ENCODE measurements at regions not wholly inside any gene's neighbourhood (a gene's known extent, or its start where the extent isn't known, plus 50 kb on each side); places are given as distances from the start of the nearest gene placed in this dataset. TPM values are rescaled to one million over a fixed set of nuclear protein-coding genes. Genes with fewer than 3 reads are reported as not detected.

DNA sequence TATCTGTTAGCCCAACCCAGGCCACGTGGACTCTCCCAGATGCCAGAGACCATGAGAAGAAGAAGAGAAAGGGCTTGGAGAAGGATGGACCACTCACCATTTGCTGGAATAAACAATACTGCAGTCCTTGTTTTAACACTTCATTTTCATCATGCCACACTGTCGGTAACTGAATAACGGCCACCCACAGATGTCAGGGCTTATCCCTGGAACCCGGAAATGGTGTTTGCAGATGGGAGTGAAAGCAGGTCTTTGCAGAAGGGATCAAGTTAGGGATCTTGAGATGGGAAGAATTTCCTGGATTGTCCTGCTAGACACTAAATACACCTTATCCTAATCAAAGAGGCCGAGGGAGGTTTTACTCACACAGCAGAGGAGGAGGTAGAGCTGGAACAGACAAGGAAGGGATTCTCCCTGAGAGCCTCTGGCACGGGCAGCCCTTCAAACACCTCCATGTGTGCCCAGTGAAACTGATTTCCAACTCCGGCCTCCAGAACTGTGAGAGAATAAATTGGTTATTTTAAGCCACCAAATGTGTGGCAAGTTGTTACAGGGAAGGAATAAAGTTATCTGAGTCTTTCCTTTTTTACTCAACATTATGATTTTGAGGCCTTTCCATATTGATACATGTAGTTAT is 56.3 kb upstream of the SFMBT2 start:
- H3K27ac ChIP-seq (ENCODE audit: low read depth, low read length, poor library complexity, severe bottlenecking) = no peak overlapping the region
- DNase-seq (ENCODE audit: low spot score) = no peak
- peaks cover 30% of the 10 kb centered on the region for H3K4me1 ChIP-seq (ENCODE audit: insufficient read depth, low read length, poor library complexity, severe bottlenecking)
- no peak overlapping the region for H2AFZ ChIP-seq (ENCODE audit: low read length)
- no peak overlapping the region for H3K4me3 ChIP-seq (ENCODE audit: low read depth, low read length, poor library complexity, severe bottlenecking)
- no peaks in the 10 kb centered on the region for H3K9me3 ChIP-seq (ENCODE audit: low read length)
- POLR2A ChIA-PET = no interaction called here
- H4K20me1 ChIP-seq (ENCODE audit: insufficient read depth, low read length) = no peaks in the 10 kb centered on the region
- no TSS peak for BruUV-seq (replicated peaks)
- TF ChIP-seq CTCF (conservative IDR thresholded peaks at IDR 0.05; ENCODE audit: low read length) = no peak
- TF ChIP-seq EZH2phosphoT487 (IDR thresholded peaks at IDR 0.05; ENCODE audit: borderline replicate concordance, low read depth, low read length) = no peak
- H3K4me2 ChIP-seq (ENCODE audit: low read length) = no peak overlapping the region
- H3K36me3 ChIP-seq (ENCODE audit: insufficient read depth, low read length) = no peaks in the 10 kb centered on the region
- intact Hi-C loops (cut with micrococcal nuclease; ENCODE audit: unreplicated experiment) = no loop called here
- H3K9me2 ChIP-seq (ENCODE audit: insufficient read depth, low read length) = no peaks in the 10 kb centered on the region
- CTCF ChIA-PET (ENCODE audit: unreplicated experiment) = no interaction called here
- peaks cover 9% of the 10 kb centered on the region; the same call in 1 of the 2 replicates for H3K79me2 ChIP-seq (ENCODE audit: insufficient read depth, low read depth, low read length)

DNA sequence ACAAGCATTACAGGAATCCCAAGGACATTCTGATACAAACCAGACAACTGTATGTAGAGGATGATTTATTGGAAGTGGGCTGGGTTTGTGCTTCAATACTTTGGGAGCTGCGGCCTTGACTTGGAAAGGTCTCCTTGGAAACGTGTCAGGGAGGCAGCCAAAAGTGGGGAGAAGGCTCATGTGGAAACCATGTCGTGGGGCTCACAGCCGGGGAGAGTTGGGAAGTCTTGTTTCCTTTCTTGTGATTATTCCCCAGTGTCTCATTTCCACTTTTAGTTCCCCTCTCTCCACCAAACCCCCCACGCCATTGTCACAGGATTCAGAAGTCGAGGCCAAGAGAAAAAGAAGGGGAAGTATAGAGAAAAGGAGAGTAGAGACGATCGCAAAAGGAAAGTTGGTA is 53.9 kb upstream of the SFMBT2 start:
- TF ChIP-seq EZH2phosphoT487 (IDR thresholded peaks at IDR 0.05; ENCODE audit: borderline replicate concordance, low read depth, low read length) (no peak), CTCF (conservative IDR thresholded peaks at IDR 0.05; ENCODE audit: low read length) (no peak)
- DNase-seq (ENCODE audit: low spot score) = no peak
- H3K4me2 ChIP-seq (ENCODE audit: low read length) = no peak overlapping the region
- H3K9me2 ChIP-seq (ENCODE audit: insufficient read depth, low read length) = no peaks in the 10 kb centered on the region
- H4K20me1 ChIP-seq (ENCODE audit: insufficient read depth, low read length) = no peaks in the 10 kb centered on the region
- H2AFZ ChIP-seq (ENCODE audit: low read length) = no peak overlapping the region
- no peak overlapping the region for H3K27ac ChIP-seq (ENCODE audit: low read depth, low read length, poor library complexity, severe bottlenecking)
- ChIA-PET CTCF (ENCODE audit: unreplicated experiment) (no interaction called here), POLR2A (no interaction called here)
- BruUV-seq (replicated peaks) = no TSS peak
- H3K79me2 ChIP-seq (ENCODE audit: insufficient read depth, low read depth, low read length) = no peaks in the 10 kb centered on the region
- no peak overlapping the region for H3K4me3 ChIP-seq (ENCODE audit: low read depth, low read length, poor library complexity, severe bottlenecking)
- no peaks in the 10 kb centered on the region for H3K9me3 ChIP-seq (ENCODE audit: low read length)
- peaks cover 9% of the 10 kb centered on the region for H3K4me1 ChIP-seq (ENCODE audit: insufficient read depth, low read length, poor library complexity, severe bottlenecking)
- intact Hi-C loops (cut with micrococcal nuclease; ENCODE audit: unreplicated experiment) = no loop called here
- no peaks in the 10 kb centered on the region for H3K36me3 ChIP-seq (ENCODE audit: insufficient read depth, low read length)

Small RNA genes lying in the stretch of these regions (small RNA-seq; reads per million reads assigned to genes)
- gene RNU6-535P = not detected
